K562 (cell line): ENCODE measurements at regions not wholly inside any gene's neighbourhood (a gene's known extent, or its start where the extent isn't known, plus 50 kb on each side); places are given as distances from the start of the nearest gene placed in this dataset.

Experiments
- ATAC-seq: fragments of 200-7000 bp; cut with Tn5 transposase; 3 replicates; pipeline ENCODE4 v1.9.1; 2020; ENCODE audit warnings: moderate library complexity
- BruUV-seq: library from RNA; stranded (reverse); fragments of 400-500 nt; replicated peaks from 2 replicates; lab custom pipeline; 2021; lab: Mats Ljungman, UMichigan
- CTCF ChIA-PET: fragments of 300-600 bp; formaldehyde crosslinking; extraction: SDS; loops from one replicate; lab custom pipeline; 2021; ENCODE audit warnings: low intra/inter-chr PET ratio; lab: Yijun Ruan, JAX
- POLR2A ChIA-PET: fragments of 300-600, 350-650 bp; sonication (Branson Sonifier 250); formaldehyde crosslinking; extraction: SDS; loops from one replicate; lab custom pipeline; 2021; ENCODE audit warnings: antibody characterized with exemption, inconsistent platforms; lab: Yijun Ruan, JAX
- DNase-seq, 4 experiments: peaks; one replicate each; pipeline versions ENCODE4 v3.0.0 to v3.0.0-alpha.2; 2011 to 2018; ENCODE audit warnings: low spot score in 3 of 4, mixed read lengths in 3 of 4; ENCODE audit errors: extremely low read depth in 1 of 4
- FAIRE-seq: peaks from 2 replicates; lab custom pipeline; 2011; peaks lifted over from hg19 to GRCh38; lab: Jason Lieb, UNC
- H2AFZ ChIP-seq: 2 replicates; pipeline ENCODE4 v1.6.0; 2011; ENCODE audit warnings: low read depth, low read length, control low read depth, inconsistent platforms
- H3K27ac ChIP-seq: fragments of 200-600 bp; 3 replicates; pipeline ENCODE4 v1.8.0; 2011; ENCODE audit warnings: low read depth, mild to moderate bottlenecking, control low read depth, inconsistent platforms, low read length, moderate library complexity, mixed read lengths; ENCODE audit errors: extremely low read depth
- H3K27me3 ChIP-seq, 2 experiments: fragments of 300-600 bp in 1 of 2; 2 replicates in 1 of 2; 3 replicates in 1 of 2; pipeline versions ENCODE4 v1.6.0 to v1.8.0; 2011; ENCODE audit warnings: inconsistent platforms in 2 of 2, low read length in 2 of 2, mild to moderate bottlenecking in 1 of 2, mixed read lengths in 1 of 2, moderate library complexity in 1 of 2; ENCODE audit not compliant: control insufficient read depth in 2 of 2, insufficient read depth in 2 of 2
- H3K36me3 ChIP-seq: fragments of 300-600 bp; 3 replicates; pipeline ENCODE4 v1.8.0; 2011; ENCODE audit warnings: mild to moderate bottlenecking, low read length, inconsistent platforms; ENCODE audit not compliant: control insufficient read depth, insufficient read depth
- H3K4me1 ChIP-seq, 2 experiments: fragments of 200-600 bp in 1 of 2; replicated peaks in 1 of 2; 2 replicates in 1 of 2; 3 replicates in 1 of 2; pipeline versions ENCODE4 v1.5.1 to v1.8.0; 2011; ENCODE audit warnings: inconsistent platforms in 2 of 2, low read length in 2 of 2, mild to moderate bottlenecking in 1 of 2, mixed read lengths in 1 of 2, moderate library complexity in 1 of 2; ENCODE audit not compliant: control insufficient read depth in 2 of 2, insufficient read depth in 2 of 2
- H3K4me2 ChIP-seq: 2 replicates; pipeline ENCODE4 v1.6.1; 2011; ENCODE audit warnings: low read length, control low read depth, inconsistent platforms, mixed read lengths; ENCODE audit not compliant: insufficient read depth
- H3K4me3 ChIP-seq: fragments of 200-600 bp; sonication (generic), shearing (Covaris generic); 2 replicates; pipeline ENCODE4 v1.5.1; 2016; ENCODE audit warnings: control low read depth, inconsistent platforms
- H3K79me2 ChIP-seq: fragments of 200-600 bp; 3 replicates; pipeline ENCODE4 v1.8.0; 2011; ENCODE audit warnings: low read length, inconsistent platforms; ENCODE audit not compliant: control insufficient read depth, insufficient read depth
- H3K9ac ChIP-seq, 2 experiments: 2 replicates each; pipeline versions ENCODE4 v1.6.0 to v1.6.1; 2011; ENCODE audit warnings: low read depth in 2 of 2, low read length in 2 of 2, control low read depth in 1 of 2, inconsistent platforms in 1 of 2, mild to moderate bottlenecking in 1 of 2, mixed read lengths in 1 of 2; ENCODE audit not compliant: insufficient read depth in 1 of 2
- H3K9me1 ChIP-seq: one replicate; pipeline ENCODE4 v1.6.0; 2011; ENCODE audit warnings: inconsistent platforms, mild to moderate bottlenecking, low read length, moderate library complexity; ENCODE audit not compliant: control insufficient read depth, insufficient read depth
- H3K9me3 ChIP-seq: replicated peaks from 2 replicates; pipeline ENCODE4 v1.5.1; 2011; ENCODE audit warnings: low read depth, low read length, inconsistent platforms; ENCODE audit not compliant: control insufficient read depth, insufficient read depth
- H4K20me1 ChIP-seq: replicated peaks from 2 replicates; pipeline ENCODE4 v1.6.1; 2011; ENCODE audit warnings: low read length, inconsistent platforms, mixed read lengths; ENCODE audit not compliant: control insufficient read depth, insufficient read depth
- EP400 ChIP-seq: fragments of 450-650 bp; IDR thresholded peaks from 2 replicates; pipeline ENCODE4 v1.6.1; 2017; ENCODE audit warnings: antibody characterized with exemption, mild to moderate bottlenecking, moderate library complexity
- ESRRB ChIP-seq: fragments of 250-450 bp; sonication (Bioruptor Pico); IDR thresholded peaks from 2 replicates; pipeline ENCODE4 v1.5.0; 2020; ENCODE audit warnings: mild to moderate bottlenecking, moderate library complexity, borderline replicate concordance
- FOSL1 ChIP-seq: fragments of 200-800 bp; sonication (Bioruptor generic); conservative IDR thresholded peaks from 2 replicates; pipeline ENCODE4 v1.6.1; 2016; ENCODE audit warnings: missing genetic modification characterization, missing compliant biosample characterization
- KHSRP ChIP-seq: fragments of 450-650 bp; IDR thresholded peaks from 2 replicates; pipeline ENCODE4 v1.6.1; 2017
- MAFG ChIP-seq: fragments of 450-650 bp; conservative IDR thresholded peaks from 2 replicates; pipeline ENCODE4 v1.6.1; 2016; ENCODE audit warnings: missing genetic modification characterization, missing compliant biosample characterization
- MCM2 ChIP-seq: fragments of 450-650 bp; IDR thresholded peaks from 2 replicates; pipeline ENCODE4 v1.6.1; 2017; ENCODE audit warnings: low read depth, mild to moderate bottlenecking
- MECOM ChIP-seq: fragments of 250-450 bp; sonication (Bioruptor Pico); IDR thresholded peaks from 2 replicates; pipeline ENCODE4 v1.8.0; 2022; ENCODE audit warnings: inconsistent platforms
- NFIC ChIP-seq: fragments of 450-650 bp; IDR thresholded peaks from 2 replicates; pipeline ENCODE4 v1.6.1; 2017; ENCODE audit warnings: mild to moderate bottlenecking, inconsistent platforms
- PPARD ChIP-seq: fragments of 250-450 bp; sonication (Bioruptor Pico); IDR thresholded peaks from 2 replicates; pipeline ENCODE4 v1.8.0; 2022; ENCODE audit warnings: inconsistent platforms, mild to moderate bottlenecking, moderate library complexity
- PRDM10 ChIP-seq: fragments of 450-650 bp; IDR thresholded peaks from 2 replicates; pipeline ENCODE4 v1.6.1; 2018; ENCODE audit not compliant: partially characterized antibody
- SAFB2 ChIP-seq: fragments of 200-400 bp; formaldehyde crosslinking; IDR thresholded peaks from 2 replicates; pipeline ENCODE4 v1.6.1; 2018; ENCODE audit warnings: borderline replicate concordance, low read length, low read depth, moderate library complexity; ENCODE audit not compliant: severe bottlenecking
- SRSF9 ChIP-seq: fragments of 200-400 bp; formaldehyde crosslinking; IDR thresholded peaks from 2 replicates; pipeline ENCODE4 v1.6.1; 2017; ENCODE audit warnings: low read depth, low read length, borderline replicate concordance
- ZFP1 ChIP-seq: fragments of 450-650 bp; formaldehyde crosslinking; IDR thresholded peaks from 2 replicates; pipeline ENCODE4 v1.4.0; 2020; ENCODE audit warnings: mild to moderate bottlenecking, mixed read lengths
- ZNF124 ChIP-seq: sonication (generic); formaldehyde crosslinking; IDR thresholded peaks from 2 replicates; pipeline ENCODE4 v1.8.1; 2022; ENCODE audit warnings: missing genetic modification reagents
- ZNF146 ChIP-seq: IDR thresholded peaks from one replicate; pipeline ENCODE4 v1.6.1; 2018; ENCODE audit warnings: missing compliant biosample characterization; ENCODE audit not compliant: unreplicated experiment
- ZNF197 ChIP-seq: fragments of 200-800 bp; sonication (Bioruptor generic); IDR thresholded peaks from 2 replicates; pipeline ENCODE4 v1.6.1; 2016; ENCODE audit warnings: low read depth, missing genetic modification characterization, missing compliant biosample characterization
- ZNF224 ChIP-seq: sonication (generic); formaldehyde crosslinking; IDR thresholded peaks from 2 replicates; pipeline ENCODE4 v1.8.0; 2022; ENCODE audit warnings: mild to moderate bottlenecking, missing genetic modification reagents
- ZNF431 ChIP-seq: sonication (generic); formaldehyde crosslinking; IDR thresholded peaks from 2 replicates; pipeline ENCODE4 v1.8.0; 2022; ENCODE audit warnings: mild to moderate bottlenecking, missing genetic modification reagents
- ZNF707 ChIP-seq: fragments of 250-450 bp; sonication (Bioruptor Pico); conservative IDR thresholded peaks from 2 replicates; pipeline ENCODE4 v1.8.0; 2022; ENCODE audit warnings: inconsistent platforms, mild to moderate bottlenecking, moderate library complexity
- WGBS: fragments of 100-300 bp; shearing (Covaris generic); methylation state at CpG from one replicate; pipeline ENCODE4 v1.1.6; 2016; ENCODE audit warnings: low coverage, mixed read lengths; ENCODE audit not compliant: insufficient coverage; ENCODE audit errors: missing lambda C conversion rate; 5-methylcytosine and 5-hydroxymethylcytosine counted together
- in situ Hi-C: fragments of 300-500 bp; cut with MboI; formaldehyde crosslinking; loops from 4 replicates; pipeline ENCODE4 v1.15.0; 2018; ENCODE audit warnings: inconsistent platforms, mixed read lengths
- intact Hi-C: fragments of 100-400 bp; cut with micrococcal nuclease; formaldehyde crosslinking; loops from 2 replicates; pipeline ENCODE4 v1.14.2; 2022

GRCh38 chr3:127062926-127063325 is 80.0 kb downstream of the PLXNA1 start:
- TF ChIP-seq ESRRB (CRISPR knock-in tag) = no peak
- TF ChIP-seq EP400 = no peak
- no peak for TF ChIP-seq ZNF224 (CRISPR knock-in tag)
- TF ChIP-seq PPARD (CRISPR knock-in tag) = no peak
- no peak for TF ChIP-seq ZFP1
- TF ChIP-seq ZNF197 (CRISPR knock-in tag) = no peak
- TF ChIP-seq SAFB2 = no peak
- no peak for TF ChIP-seq KHSRP
- no peak for TF ChIP-seq MECOM (CRISPR knock-in tag)
- no peak for TF ChIP-seq NFIC
- TF ChIP-seq ZNF124 (CRISPR knock-in tag) = no peak
- TF ChIP-seq MCM2 = no peak
- no peak for TF ChIP-seq ZNF146 (CRISPR knock-in tag)
- no peak for TF ChIP-seq MAFG
- TF ChIP-seq ZNF431 (CRISPR knock-in tag) = no peak
- TF ChIP-seq FOSL1 (tag) = no peak
- TF ChIP-seq ZNF707 (CRISPR knock-in tag) = no peak
- no peak for TF ChIP-seq SRSF9
- TF ChIP-seq PRDM10 = no peak
- H3K27ac ChIP-seq = no peak overlapping the region
- no peak overlapping the region for H3K9ac ChIP-seq
- no peak for FAIRE-seq
- H3K79me2 ChIP-seq = no peaks in the 10 kb centered on the region
- H3K9me1 ChIP-seq = no peaks in the 10 kb centered on the region
- no peak for DNase-seq
- H2AFZ ChIP-seq = no peak overlapping the region
- H3K4me1 ChIP-seq = peaks cover 0 to 3% of the 10 kb centered on the region in 2 experiments; a peak in 1 of 5 replicates
- ATAC-seq = no peak
- H3K4me2 ChIP-seq = no peak overlapping the region
- in situ Hi-C loops (no loop called here), intact Hi-C loops (no loop called here)
- no peaks in the 10 kb centered on the region for H3K9me3 ChIP-seq
- peaks cover 0 to 30% of the 10 kb centered on the region in 2 experiments; a peak in 3 of 5 replicates for H3K27me3 ChIP-seq
- H3K4me3 ChIP-seq = no peak overlapping the region
- 0 out of 2 replicates have a peak, but pooled peaks cover 3% of the 10 kb centered on the region for H4K20me1 ChIP-seq
- no peaks in the 10 kb centered on the region for H3K36me3 ChIP-seq
- no TSS peak for BruUV-seq
- POLR2A ChIA-PET = interaction anchor here (0.7 kb wide), 1 partner anchor 406 kb away, joined by 3 read pairs; no protein-coding TSS in a partner anchor
- CTCF ChIA-PET = no interaction called here
- 3% methylated on average over 11 of the region's 13 CpGs for WGBS
